T-helper 2 cell treated with Interferon-gamma antibody and Interleukin-4, amounts not matched to agents 5 μg/mL and 100 μg/mL, for 36 hours (primary cell): ENCODE measurements at regions not wholly inside any gene's neighbourhood (a gene's known extent, or its start where the extent isn't known, plus 50 kb on each side); places are given as distances from the start of the nearest gene placed in this dataset.

Source experiments
- DNase-seq: peaks from one replicate; pipeline ENCODE4 v3.0.0; 2021; ENCODE audit warnings: low spot score
- H3K27ac Mint-ChIP-seq: one replicate; pipeline ENCODE4 v1.8.0; 2021; ENCODE audit warnings: mild to moderate bottlenecking, mixed read lengths
- H3K27me3 Mint-ChIP-seq: one replicate; pipeline ENCODE4 v1.8.0; 2021; ENCODE audit warnings: low read depth, mixed read lengths
- H3K36me3 Mint-ChIP-seq: one replicate; pipeline ENCODE4 v1.8.0; 2021; ENCODE audit warnings: low read depth, mixed read lengths
- H3K4me1 Mint-ChIP-seq: one replicate; pipeline ENCODE4 v1.8.0; 2021; ENCODE audit warnings: low read depth, mixed read lengths
- H3K4me3 Mint-ChIP-seq: one replicate; pipeline ENCODE4 v1.8.0; 2022; ENCODE audit warnings: mild to moderate bottlenecking, moderate library complexity, mixed read lengths
- H3K9me3 Mint-ChIP-seq: one replicate; pipeline ENCODE4 v1.8.0; 2021; ENCODE audit warnings: mixed read lengths

GRCh38 chr10:43809211-43809930 lies 160.7 kb upstream of the ZNF32 start:
- no peaks in the 10 kb centered on the region for H3K9me3 Mint-ChIP-seq
- H3K36me3 Mint-ChIP-seq: peaks cover 1% of the 10 kb centered on the region
- peaks cover 12% of the 10 kb centered on the region for H3K27me3 Mint-ChIP-seq
- H3K4me1 Mint-ChIP-seq: peaks cover 57% of the 10 kb centered on the region
- H3K27ac Mint-ChIP-seq: no peak overlapping the region
- no peak overlapping the region for H3K4me3 Mint-ChIP-seq
- DNase-seq: no peak

GRCh38 chr10:43808136-43808535 lies 159.5 kb upstream of the ZNF32 start:
- H3K9me3 Mint-ChIP-seq: no peaks in the 10 kb centered on the region
- H3K4me1 Mint-ChIP-seq: peaks cover 58% of the 10 kb centered on the region
- DNase-seq: peak; percentile 28
- H3K4me3 Mint-ChIP-seq: peak overlapping the region; percentile 67
- H3K27me3 Mint-ChIP-seq: peaks cover 13% of the 10 kb centered on the region
- peak overlapping the region; percentile 55 for H3K27ac Mint-ChIP-seq
- H3K36me3 Mint-ChIP-seq: peaks cover 1% of the 10 kb centered on the region

GRCh38 chr10:43806831-43807640 lies 158.4 kb upstream of the ZNF32 start:
- H3K4me3 Mint-ChIP-seq: peak overlapping the region; percentile 67

GRCh38 chr10:43803791-43804190 lies 155.1 kb upstream of the ZNF32 start:
- Mint-ChIP-seq H3K27ac (no peak overlapping the region), H3K4me3 (no peak overlapping the region), H3K27me3 (peaks cover 33% of the 10 kb centered on the region), H3K4me1 (peaks cover 45% of the 10 kb centered on the region), H3K9me3 (no peaks in the 10 kb centered on the region), H3K36me3 (no peaks in the 10 kb centered on the region)
- DNase-seq: no peak

More at GRCh38 chr10:43806831-43807640, 158.4 kb upstream of the ZNF32 start:
- H3K36me3 Mint-ChIP-seq: no peaks in the 10 kb centered on the region
- H3K4me1 Mint-ChIP-seq: peaks cover 56% of the 10 kb centered on the region
- peak overlapping the region; percentile 55 for H3K27ac Mint-ChIP-seq
- DNase-seq: no peak
- H3K9me3 Mint-ChIP-seq: no peaks in the 10 kb centered on the region
- H3K27me3 Mint-ChIP-seq: peaks cover 15% of the 10 kb centered on the region

- no peak overlapping the region for H3K4me3 Mint-ChIP-seq
- no peak overlapping the region for H3K27ac Mint-ChIP-seq
- H3K36me3 Mint-ChIP-seq: no peaks in the 10 kb centered on the region
- no peaks in the 10 kb centered on the region for H3K9me3 Mint-ChIP-seq
- H3K4me1 Mint-ChIP-seq: peaks cover 40% of the 10 kb centered on the region
- DNase-seq: no peak
- peaks cover 36% of the 10 kb centered on the region for H3K27me3 Mint-ChIP-seq
Measured at GRCh38 chr10:43802988-43803696, 154.5 kb upstream of the ZNF32 start.

- peaks cover 47% of the 10 kb centered on the region for H3K27me3 Mint-ChIP-seq
- DNase-seq: no peak
- no peak overlapping the region for H3K27ac Mint-ChIP-seq
- H3K36me3 Mint-ChIP-seq: no peaks in the 10 kb centered on the region
- H3K9me3 Mint-ChIP-seq: no peaks in the 10 kb centered on the region
- no peak overlapping the region for H3K4me3 Mint-ChIP-seq
- peaks cover 26% of the 10 kb centered on the region for H3K4me1 Mint-ChIP-seq
Measured at GRCh38 chr10:43801626-43802025, 152.9 kb upstream of the ZNF32 start.

GRCh38 chr10:43801140-43801539 lies 152.5 kb upstream of the ZNF32 start:
- Mint-ChIP-seq H3K27ac (no peak overlapping the region), H3K27me3 (peaks cover 47% of the 10 kb centered on the region), H3K4me3 (no peak overlapping the region), H3K36me3 (no peaks in the 10 kb centered on the region), H3K4me1 (peaks cover 23% of the 10 kb centered on the region), H3K9me3 (no peaks in the 10 kb centered on the region)
- DNase-seq: no peak

- H3K4me1 Mint-ChIP-seq: peaks cover 9% of the 10 kb centered on the region
- H3K27me3 Mint-ChIP-seq: peaks cover 39% of the 10 kb centered on the region
- H3K36me3 Mint-ChIP-seq: no peaks in the 10 kb centered on the region
- no peak for DNase-seq
- H3K9me3 Mint-ChIP-seq: no peaks in the 10 kb centered on the region
- no peak overlapping the region for H3K27ac Mint-ChIP-seq
- H3K4me3 Mint-ChIP-seq: no peak overlapping the region
Measured at GRCh38 chr10:43796781-43797180, 148.1 kb upstream of the ZNF32 start.

GRCh38 chr10:43795639-43796038 lies 147.0 kb upstream of the ZNF32 start:
- no peak overlapping the region for H3K4me3 Mint-ChIP-seq
- no peaks in the 10 kb centered on the region for H3K36me3 Mint-ChIP-seq
- H3K4me1 Mint-ChIP-seq: no peaks in the 10 kb centered on the region
- H3K9me3 Mint-ChIP-seq: no peaks in the 10 kb centered on the region
- H3K27me3 Mint-ChIP-seq: peaks cover 32% of the 10 kb centered on the region
- H3K27ac Mint-ChIP-seq: no peak overlapping the region
- DNase-seq: no peak

GRCh38 chr10:43795093-43795492 lies 146.4 kb upstream of the ZNF32 start:
- Mint-ChIP-seq H3K36me3 (no peaks in the 10 kb centered on the region), H3K9me3 (no peaks in the 10 kb centered on the region), H3K27ac (no peak overlapping the region), H3K4me1 (no peaks in the 10 kb centered on the region), H3K4me3 (no peak overlapping the region), H3K27me3 (peaks cover 35% of the 10 kb centered on the region)
- no peak for DNase-seq

GRCh38 chr10:43794181-43794815 lies 145.6 kb upstream of the ZNF32 start:
- H3K36me3 Mint-ChIP-seq: peaks cover under 1% of the 10 kb centered on the region
- H3K9me3 Mint-ChIP-seq: no peaks in the 10 kb centered on the region
- H3K4me1 Mint-ChIP-seq: no peaks in the 10 kb centered on the region
- no peak for DNase-seq
- no peak overlapping the region for H3K4me3 Mint-ChIP-seq
- H3K27me3 Mint-ChIP-seq: peaks cover 36% of the 10 kb centered on the region
- no peak overlapping the region for H3K27ac Mint-ChIP-seq

GRCh38 chr10:43793704-43794103 lies 145.0 kb upstream of the ZNF32 start:
- peaks cover 3% of the 10 kb centered on the region for H3K36me3 Mint-ChIP-seq
- H3K27ac Mint-ChIP-seq: no peak overlapping the region
- DNase-seq: no peak
- no peak overlapping the region for H3K4me3 Mint-ChIP-seq
- no peaks in the 10 kb centered on the region for H3K4me1 Mint-ChIP-seq
- peaks cover 34% of the 10 kb centered on the region for H3K27me3 Mint-ChIP-seq
- no peaks in the 10 kb centered on the region for H3K9me3 Mint-ChIP-seq

GRCh38 chr10:43790147-43790546 lies 141.5 kb upstream of the ZNF32 start:
- Mint-ChIP-seq H3K27ac (no peak overlapping the region), H3K9me3 (no peaks in the 10 kb centered on the region), H3K4me3 (no peak overlapping the region), H3K4me1 (no peaks in the 10 kb centered on the region), H3K36me3 (peaks cover 3% of the 10 kb centered on the region), H3K27me3 (peaks cover 13% of the 10 kb centered on the region)
- DNase-seq: no peak
